Liver (tissue), 8 donors: ENCODE measurements at regions not wholly inside any gene's neighbourhood (a gene's known extent, or its start where the extent isn't known, plus 50 kb on each side); places are given as distances from the start of the nearest gene placed in this dataset.

Experiments
- DNase-seq: peaks from one replicate; pipeline ENCODE4 v3.0.0-alpha.2; 2017; ENCODE audit warnings: low spot score
- H3K27ac ChIP-seq, 2 donors: one replicate each; pipeline ENCODE4 v1.7.0; 2013; ENCODE audit warnings: inconsistent platforms in 2 of 2, low read length in 2 of 2, control low read depth in 1 of 2, low read depth in 1 of 2, mild to moderate bottlenecking in 1 of 2
- H3K27me3 ChIP-seq, 4 donors: one replicate each; pipeline versions ENCODE4 v1.6.1 to v1.7.0; 2013; ENCODE audit warnings: low read length in 3 of 4, inconsistent platforms in 1 of 4, mild to moderate bottlenecking in 1 of 4, moderate library complexity in 1 of 4; ENCODE audit not compliant: control insufficient read depth in 4 of 4, insufficient read depth in 4 of 4
- H3K36me3 ChIP-seq, 4 donors: one replicate each; pipeline versions ENCODE4 v1.6.1 to v1.7.0; 2013; ENCODE audit warnings: low read length in 3 of 4, mild to moderate bottlenecking in 3 of 4, low read depth in 1 of 4, moderate library complexity in 1 of 4; ENCODE audit not compliant: control insufficient read depth in 4 of 4, insufficient read depth in 3 of 4
- H3K4me1 ChIP-seq, 4 donors: one replicate each; pipeline versions ENCODE4 v1.6.1 to v1.7.0; 2013; ENCODE audit warnings: low read length in 3 of 4, mild to moderate bottlenecking in 3 of 4, moderate library complexity in 1 of 4; ENCODE audit not compliant: control insufficient read depth in 4 of 4, insufficient read depth in 4 of 4
- H3K4me3 ChIP-seq, 3 donors: one replicate each; pipeline versions ENCODE4 v1.6.1 to v1.7.0; 2013; ENCODE audit warnings: low read length in 3 of 3, control low read depth in 1 of 3, low read depth in 1 of 3, mild to moderate bottlenecking in 1 of 3
- H3K9ac ChIP-seq, 2 donors: one replicate each; pipeline ENCODE4 v1.7.0; 2013; ENCODE audit warnings: low read length in 2 of 2, mild to moderate bottlenecking in 2 of 2, moderate library complexity in 2 of 2, control low read depth in 1 of 2, low read depth in 1 of 2
- H3K9me3 ChIP-seq, 4 donors: one replicate each; pipeline versions ENCODE4 v1.6.1 to v1.7.0; 2013; ENCODE audit warnings: low read length in 3 of 4; ENCODE audit not compliant: control insufficient read depth in 4 of 4
- CTCF ChIP-seq: fragments of 150-350 bp; IDR thresholded peaks from 2 replicates; pipeline ENCODE4 v1.5.1; 2017; ENCODE audit warnings: improper control_type of control experiment, low read depth, low read length; ENCODE audit not compliant: missing input control
- EGR1 ChIP-seq, 2 donors: IDR thresholded peaks; 2 replicates each; pipeline ENCODE4 v1.6.1; 2016 to 2018; ENCODE audit warnings: antibody characterized with exemption in 2 of 2, low read depth in 2 of 2
- FOXA1 ChIP-seq: IDR thresholded peaks from 2 replicates; pipeline ENCODE4 v1.6.1; 2016; ENCODE audit warnings: antibody characterized with exemption
- FOXA2 ChIP-seq: IDR thresholded peaks from 2 replicates; pipeline ENCODE4 v1.6.1; 2016; ENCODE audit warnings: antibody characterized with exemption
- GABPA ChIP-seq, 2 donors: IDR thresholded peaks in 1 of 2; conservative IDR thresholded peaks in 1 of 2; 2 replicates each; pipeline ENCODE4 v1.6.1; 2016; ENCODE audit warnings: antibody characterized with exemption in 2 of 2, mild to moderate bottlenecking in 1 of 2, moderate library complexity in 1 of 2
- HNF4A ChIP-seq, 2 donors: conservative IDR thresholded peaks; 2 replicates each; pipeline ENCODE4 v1.6.1; 2016; ENCODE audit warnings: antibody characterized with exemption in 2 of 2, mild to moderate bottlenecking in 2 of 2
- HNF4G ChIP-seq: IDR thresholded peaks from 2 replicates; pipeline ENCODE4 v1.6.1; 2016; ENCODE audit warnings: antibody characterized with exemption
- JUND ChIP-seq, 2 donors: IDR thresholded peaks; 2 replicates each; pipeline ENCODE4 v1.6.1; 2016; ENCODE audit warnings: antibody characterized with exemption in 2 of 2
- MAX ChIP-seq: IDR thresholded peaks from 2 replicates; pipeline ENCODE4 v1.6.1; 2016; ENCODE audit warnings: antibody characterized with exemption
- NR2F2 ChIP-seq: IDR thresholded peaks from 2 replicates; pipeline ENCODE4 v1.6.1; 2016; ENCODE audit warnings: antibody characterized with exemption
- RAD21 ChIP-seq, 2 donors: IDR thresholded peaks; 2 replicates each; pipeline ENCODE4 v1.6.1; 2016; ENCODE audit warnings: antibody characterized with exemption in 2 of 2, mild to moderate bottlenecking in 2 of 2
- REST ChIP-seq: IDR thresholded peaks from 2 replicates; pipeline ENCODE4 v1.6.1; 2016; ENCODE audit warnings: antibody characterized with exemption, mild to moderate bottlenecking
- SP1 ChIP-seq: IDR thresholded peaks from 2 replicates; pipeline ENCODE4 v1.6.1; 2018; ENCODE audit warnings: antibody characterized with exemption, mild to moderate bottlenecking
- TAF1 ChIP-seq: conservative IDR thresholded peaks from 2 replicates; pipeline ENCODE4 v1.6.1; 2016; ENCODE audit warnings: antibody characterized with exemption, mild to moderate bottlenecking
- YY1 ChIP-seq: IDR thresholded peaks from 2 replicates; pipeline ENCODE4 v1.6.1; 2016; ENCODE audit warnings: antibody characterized with exemption, mild to moderate bottlenecking
- ZBTB33 ChIP-seq: IDR thresholded peaks from 2 replicates; pipeline ENCODE4 v1.6.1; 2016; ENCODE audit warnings: antibody characterized with exemption
- WGBS: extraction: QIAGEN DNeasy Blood & Tissue Kit; methylation state at CpG from one replicate; pipeline ENCODE4 v1.1.7; 2013; 5-methylcytosine and 5-hydroxymethylcytosine counted together
- donor health status: healthy.
- donor health status: healthy.
- donor health status: healthy.
- donor health status: healthy.
- donor health status: healthy.

GRCh38 chr3:13152826-13153710, 79.8 kb upstream of the IQSEC1 start:
- Histone ChIP-seq H3K27ac (no peak overlapping the region), H3K4me3 (no peak overlapping the region), H3K9me3 (peaks cover 0 to 11% (median 2%) of the 10 kb centered on the region in 4 donors), H3K36me3 (no peaks in the 10 kb centered on the region), H3K27me3 (no peaks in the 10 kb centered on the region), H3K4me1 (no peaks in the 10 kb centered on the region), H3K9ac (no peak overlapping the region)
- no peak for DNase-seq
- TF ChIP-seq SP1 (no peak), NR2F2 (no peak), HNF4G (no peak), FOXA1 (no peak), EGR1 (IDR thresholded peaks at IDR 0.05; ENCODE audit: low read depth in 2 of 2) (no peak), REST (no peak), JUND (IDR thresholded peaks at IDR 0.05) (no peak), YY1 (no peak), TAF1 (no peak), RAD21 (IDR thresholded peaks at IDR 0.05) (no peak), ZBTB33 (no peak), HNF4A (conservative IDR thresholded peaks at IDR 0.05) (no peak), MAX (no peak), GABPA (IDR thresholded peaks at IDR 0.05 in 1 of 2, conservative IDR thresholded peaks at IDR 0.05 in 1 of 2) (no peak), FOXA2 (no peak), CTCF (no peak)
- WGBS = 85% methylated on average over 11 of the region's 11 CpGs
